GM19328 (cell line): ENCODE measurements at regions not wholly inside any gene's neighbourhood (a gene's known extent, or its start where the extent isn't known, plus 50 kb on each side); places are given as distances from the start of the nearest gene placed in this dataset.

ENCODE experiments used
- ATAC-seq: cut with Tn5 transposase; IDR thresholded peaks from one replicate; pipeline ENCODE4 v1.9.1; 2021; ENCODE audit warnings: mild to moderate bottlenecking, moderate library complexity; ENCODE audit not compliant: unreplicated experiment

GRCh38 chr1:29875557-29876028, 639.3 kb downstream of the PTPRU start:
- ATAC-seq, result no peak

GRCh38 chr1:29870621-29871020, 634.3 kb downstream of the PTPRU start:
- ATAC-seq, result no peak

DNA sequence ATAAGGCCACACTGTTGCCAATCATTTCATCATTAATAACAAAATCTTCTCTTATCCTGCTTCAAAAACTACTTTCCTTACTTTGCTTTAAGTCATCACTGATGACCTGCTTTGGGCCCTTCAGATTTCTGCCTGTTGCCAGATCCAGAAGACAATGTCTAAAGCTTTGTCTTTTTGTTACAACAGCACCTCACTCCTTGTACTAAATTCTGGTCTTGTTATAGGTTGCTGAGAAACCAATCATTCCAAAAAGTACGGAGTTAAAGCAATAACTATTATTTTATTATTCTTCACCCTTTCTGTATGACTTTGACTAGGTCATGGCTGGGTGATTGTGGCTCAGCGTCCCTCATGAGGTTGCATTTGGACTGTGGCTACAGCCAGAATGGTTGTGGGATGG, 633.5 kb downstream of the PTPRU start:
- no peak for ATAC-seq

DNA sequence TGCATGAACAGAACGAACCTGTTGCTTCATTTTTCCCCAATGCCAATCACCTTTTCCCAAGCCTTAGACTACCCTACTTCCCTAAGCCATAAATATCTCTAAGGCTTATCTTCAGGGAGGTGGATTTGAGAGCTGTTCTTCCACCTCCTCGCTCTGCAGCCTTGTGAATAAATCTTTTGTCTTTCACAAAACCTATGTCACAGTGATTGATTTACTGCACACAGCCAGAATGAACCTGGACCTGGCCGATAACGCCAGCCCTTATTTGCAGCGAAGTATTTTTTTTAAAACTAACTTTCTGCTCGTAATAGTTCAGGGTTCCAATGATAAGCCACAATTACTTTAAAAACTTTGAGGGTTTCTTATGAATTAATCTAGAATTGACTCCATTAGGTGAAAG, 632.6 kb downstream of the PTPRU start:
- no peak for ATAC-seq

GRCh38 chr1:29868096-29868495, 631.8 kb downstream of the PTPRU start:
- no peak for ATAC-seq

- ATAC-seq, result no peak
Measured at GRCh38 chr1:29865051-29865450, 628.7 kb downstream of the PTPRU start.

GRCh38 chr1:29864431-29865022, 628.2 kb downstream of the PTPRU start:
- ATAC-seq, result no peak

DNA sequence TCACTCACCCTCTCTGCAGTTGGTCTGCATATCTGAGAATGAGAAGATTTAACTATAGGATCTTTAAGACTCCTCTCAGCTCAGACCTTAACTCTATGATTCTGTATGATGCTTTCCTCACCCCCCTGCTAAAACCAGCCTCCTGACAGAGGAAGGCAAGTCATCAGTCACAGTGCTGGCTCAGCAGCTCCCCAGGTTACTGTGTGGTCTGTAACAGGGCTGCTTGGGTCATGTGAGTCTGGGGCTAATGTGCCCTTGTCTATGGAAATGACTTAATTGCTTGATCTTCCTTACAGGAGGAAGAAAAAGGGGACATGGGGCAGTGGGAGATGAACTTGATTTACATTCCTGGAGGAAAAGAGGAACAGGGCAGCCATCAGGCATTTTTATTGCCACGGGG, 625.6 kb downstream of the PTPRU start:
- no peak for ATAC-seq

DNA sequence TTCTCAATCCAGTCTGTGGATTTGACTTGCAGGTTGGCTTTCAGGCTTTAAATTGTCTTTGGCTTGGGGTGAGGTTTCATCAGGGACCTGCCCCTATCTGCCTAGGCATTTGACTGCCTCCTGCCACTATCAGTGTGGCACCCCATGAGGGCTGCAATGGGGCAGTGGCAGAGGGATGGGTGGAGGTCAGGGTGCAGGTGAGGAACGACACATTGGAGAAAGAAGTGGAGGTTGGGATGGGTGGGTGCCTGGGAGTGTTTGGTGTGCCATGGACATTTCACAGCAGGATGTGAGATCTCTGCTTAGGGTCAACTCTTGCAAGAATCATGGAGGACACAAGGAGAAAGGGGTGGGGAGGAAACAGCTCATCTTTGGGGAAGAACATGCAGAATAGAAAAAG, 625.1 kb downstream of the PTPRU start:
- ATAC-seq, result no peak

DNA sequence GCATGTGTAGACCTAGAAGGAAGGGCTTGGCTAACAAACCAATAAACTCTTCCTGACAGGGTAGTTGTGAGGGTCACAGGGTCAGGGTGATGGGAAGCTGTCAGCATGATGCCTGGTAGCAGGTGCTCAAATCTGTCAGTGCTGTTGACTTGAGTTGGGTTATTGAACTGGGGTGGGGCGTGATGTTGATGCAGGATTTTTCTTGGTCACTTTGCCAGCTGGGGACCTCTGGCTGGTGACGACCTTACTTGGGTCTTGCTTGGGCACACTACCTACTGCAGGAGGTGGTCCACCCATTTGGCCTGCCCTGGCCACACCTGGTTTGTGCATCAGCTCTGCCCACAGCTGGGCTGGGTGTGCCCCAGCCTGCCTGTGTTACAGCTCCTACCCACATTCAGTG, 624.4 kb downstream of the PTPRU start:
- ATAC-seq, result no peak

DNA sequence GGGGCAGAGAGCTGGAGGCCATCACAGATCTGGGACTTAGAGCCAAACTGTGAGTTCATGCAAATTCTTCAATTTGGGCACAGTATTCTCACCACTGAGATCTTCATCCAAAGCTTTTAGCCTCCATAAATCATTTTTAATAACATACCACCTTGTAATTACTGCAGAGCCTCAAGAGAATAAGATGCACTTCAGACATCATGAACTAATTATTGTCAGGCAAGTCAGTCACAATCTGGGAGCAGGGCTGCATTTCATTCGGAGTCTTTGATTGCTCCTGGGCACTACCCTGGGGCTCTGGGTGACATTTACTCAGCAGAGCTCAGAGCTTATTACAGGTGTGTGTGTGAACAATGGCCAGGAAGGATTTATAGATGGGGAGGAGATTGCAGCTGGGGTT, 623.7 kb downstream of the PTPRU start:
- no peak for ATAC-seq

- no peak for ATAC-seq
Measured at GRCh38 chr1:29859126-29859525, 622.8 kb downstream of the PTPRU start.

- no peak for ATAC-seq
Measured at GRCh38 chr1:29858646-29859045, 622.3 kb downstream of the PTPRU start.

DNA sequence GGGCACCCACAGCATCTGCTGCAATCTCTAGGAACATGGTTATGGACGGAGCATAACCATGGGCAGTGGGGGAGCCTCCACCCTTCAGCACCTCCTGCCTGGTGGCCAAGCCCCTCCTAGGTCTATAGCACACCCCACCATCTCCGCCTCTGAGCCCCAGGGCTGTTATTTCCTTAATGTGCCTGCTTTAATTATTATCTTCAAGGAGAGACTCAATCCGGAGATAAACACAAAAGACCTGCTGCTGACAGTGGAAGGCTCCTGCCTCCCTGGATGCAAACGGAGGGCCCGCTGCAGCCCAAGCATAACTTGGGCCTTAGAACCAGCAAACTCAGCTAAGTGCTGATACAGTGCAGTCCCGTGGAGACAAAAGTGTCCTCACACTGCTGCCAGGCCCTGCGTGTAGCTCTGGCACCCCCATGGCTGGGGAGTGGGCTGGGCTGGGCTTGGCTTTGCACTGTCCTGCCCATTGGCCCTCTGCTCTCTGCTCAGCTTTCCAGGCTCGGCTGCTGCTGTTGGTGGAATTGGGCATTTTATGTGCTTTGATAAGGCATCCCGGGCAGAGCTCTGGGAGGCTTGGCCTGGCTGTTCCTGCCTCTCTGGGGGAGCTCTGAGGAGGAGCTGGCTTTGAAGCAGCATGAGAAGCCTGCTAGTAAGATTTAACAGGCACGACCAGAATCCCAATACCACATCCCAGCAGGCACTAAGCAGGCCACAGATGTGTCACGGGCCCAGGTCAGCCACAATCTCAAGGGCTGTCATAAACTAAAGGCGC, 620.2 kb downstream of the PTPRU start:
- ATAC-seq, result no peak

DNA sequence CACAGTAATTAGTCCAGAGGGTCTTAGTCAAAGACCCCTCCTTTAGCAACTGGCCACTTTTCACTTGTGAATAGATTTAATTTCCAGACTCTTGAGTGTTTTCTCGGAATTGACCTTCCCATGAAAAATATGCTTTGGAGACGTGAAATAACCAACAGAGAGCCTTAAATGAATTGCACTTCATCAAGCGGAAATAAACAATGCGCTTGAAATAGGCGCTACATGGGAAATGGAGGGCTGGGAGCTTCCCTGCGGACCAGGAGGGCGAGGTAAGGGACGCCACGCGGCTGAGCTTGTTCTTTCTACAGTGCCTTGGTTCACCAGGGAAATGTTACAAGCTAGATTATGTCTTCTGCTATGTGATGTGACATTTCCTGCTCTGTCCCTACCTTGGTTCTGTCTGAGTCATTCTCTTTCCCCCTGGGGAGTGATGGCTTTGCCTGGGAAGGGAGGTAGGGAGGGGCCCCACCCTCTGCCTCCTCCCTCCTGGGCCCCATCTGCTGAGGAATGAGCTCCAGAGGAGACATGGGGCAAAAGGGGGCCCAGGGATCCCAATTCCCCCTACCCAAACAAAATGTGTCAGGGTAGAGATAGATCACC, 619.3 kb downstream of the PTPRU start:
- ATAC-seq, result no peak

- no peak for ATAC-seq
Measured at GRCh38 chr1:29854700-29855276, 618.5 kb downstream of the PTPRU start.

DNA sequence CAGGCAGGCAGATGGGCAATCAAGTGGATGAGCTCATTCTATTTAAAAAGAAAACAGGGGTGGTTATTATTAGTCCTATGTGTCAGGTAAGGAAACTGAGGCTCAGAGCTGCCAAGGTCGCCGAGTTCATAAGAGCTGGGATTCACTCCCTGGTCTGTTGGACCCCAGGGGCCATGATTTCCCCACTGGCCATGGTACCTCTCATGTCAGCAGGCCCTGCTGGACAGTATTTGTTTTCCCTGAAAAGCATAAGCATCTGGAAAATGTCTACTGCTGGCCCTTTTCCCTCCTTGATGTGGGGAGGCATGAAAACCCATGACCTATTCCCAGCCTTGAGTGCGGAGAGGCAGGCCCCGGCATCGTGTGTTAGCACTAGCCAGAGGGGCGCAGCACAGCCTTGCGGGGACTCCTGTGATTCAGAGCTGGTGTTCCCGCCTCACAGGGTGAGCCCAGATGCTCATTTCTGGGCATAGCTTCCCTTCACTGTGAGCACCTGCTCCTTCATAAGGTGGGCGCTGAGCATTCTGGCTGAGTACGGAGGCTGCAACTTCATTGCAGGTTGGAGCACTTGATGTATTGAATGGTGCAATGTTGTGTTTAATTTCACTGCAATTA, 617.5 kb downstream of the PTPRU start:
- no peak for ATAC-seq

DNA sequence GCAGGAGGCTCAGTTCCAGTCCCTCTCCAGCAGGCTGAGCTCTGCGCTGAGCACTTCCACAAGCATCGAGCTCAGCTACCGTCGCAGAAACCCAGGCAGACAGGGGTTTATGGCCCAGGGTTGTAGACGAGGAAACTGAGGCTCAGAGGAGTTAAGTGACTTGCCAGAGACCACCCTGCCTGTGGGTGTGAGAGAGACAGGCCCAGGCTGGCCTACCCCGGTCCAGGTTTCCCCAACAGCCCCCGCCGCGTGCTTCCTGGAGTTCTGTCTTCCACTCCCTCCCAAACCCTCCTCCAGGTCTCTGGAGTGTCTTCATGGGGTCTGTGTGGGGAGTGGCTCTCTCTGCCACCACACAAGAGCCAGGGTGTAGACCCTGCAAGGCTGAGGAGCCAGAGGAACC, 615.9 kb downstream of the PTPRU start:
- no peak for ATAC-seq

- no peak for ATAC-seq
Measured at GRCh38 chr1:29851691-29852090, 615.4 kb downstream of the PTPRU start.

DNA sequence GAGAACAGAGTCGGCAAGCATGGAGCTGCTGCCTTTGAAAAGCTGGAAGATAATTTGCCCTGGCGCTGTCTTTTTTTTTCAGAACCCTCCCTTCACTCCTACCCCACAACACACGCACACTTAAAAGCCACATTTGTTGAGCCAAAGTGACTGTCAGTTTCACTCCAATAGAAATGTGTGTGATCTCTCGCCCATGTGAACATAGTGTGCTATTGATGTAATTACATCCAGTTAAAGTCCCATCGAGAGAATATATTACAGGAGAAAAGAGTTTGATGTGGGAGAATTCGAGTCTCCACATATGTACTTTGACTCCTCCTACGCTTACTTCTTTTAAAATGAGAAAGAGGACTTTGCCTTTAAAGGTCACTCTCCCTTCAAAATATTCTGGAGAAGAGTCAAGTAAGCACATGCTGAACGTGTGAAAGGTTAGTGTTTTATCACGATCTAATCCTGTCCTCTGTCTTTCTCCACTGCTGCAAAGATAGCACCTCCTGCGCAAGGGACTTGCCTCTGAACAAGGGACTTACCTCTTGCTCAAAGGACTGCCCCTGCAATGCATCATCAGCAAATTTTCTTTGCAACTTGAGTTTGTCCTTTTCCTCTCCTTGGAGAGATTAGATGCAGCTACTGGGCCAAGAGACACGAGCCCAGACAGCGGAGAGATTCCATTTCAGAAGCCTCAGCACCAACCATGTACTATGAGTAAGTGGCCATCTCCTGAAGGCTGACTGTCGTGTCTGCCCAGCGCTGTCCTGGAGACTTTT, 613.9 kb downstream of the PTPRU start:
- ATAC-seq, result no peak
